ENCODE measurements at regions not wholly inside any gene's neighbourhood (a gene's known extent, or its start where the extent isn't known, plus 50 kb on each side); places are given as distances from the start of the nearest gene placed in this dataset.

DNA sequence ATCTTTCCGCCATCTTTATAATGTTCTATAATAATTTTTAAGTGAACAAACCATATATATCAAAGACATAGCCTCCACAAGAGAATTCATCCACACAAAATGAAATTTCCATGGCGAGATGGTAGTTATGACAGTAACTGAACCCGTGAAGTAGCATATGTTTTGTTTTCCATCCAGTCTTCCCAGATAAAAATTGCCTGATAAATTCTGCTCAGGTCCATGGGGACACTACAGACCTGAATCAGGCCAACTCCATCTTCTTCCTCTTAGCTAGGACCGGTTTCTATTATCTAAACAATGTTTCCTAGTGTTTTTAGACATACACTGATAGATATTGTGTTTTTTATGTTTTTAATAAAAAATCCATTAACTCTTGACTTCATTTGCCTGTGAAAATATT is 235.7 kb downstream of the PLK2 start:
- TF ChIP-seq, protein P1, sequence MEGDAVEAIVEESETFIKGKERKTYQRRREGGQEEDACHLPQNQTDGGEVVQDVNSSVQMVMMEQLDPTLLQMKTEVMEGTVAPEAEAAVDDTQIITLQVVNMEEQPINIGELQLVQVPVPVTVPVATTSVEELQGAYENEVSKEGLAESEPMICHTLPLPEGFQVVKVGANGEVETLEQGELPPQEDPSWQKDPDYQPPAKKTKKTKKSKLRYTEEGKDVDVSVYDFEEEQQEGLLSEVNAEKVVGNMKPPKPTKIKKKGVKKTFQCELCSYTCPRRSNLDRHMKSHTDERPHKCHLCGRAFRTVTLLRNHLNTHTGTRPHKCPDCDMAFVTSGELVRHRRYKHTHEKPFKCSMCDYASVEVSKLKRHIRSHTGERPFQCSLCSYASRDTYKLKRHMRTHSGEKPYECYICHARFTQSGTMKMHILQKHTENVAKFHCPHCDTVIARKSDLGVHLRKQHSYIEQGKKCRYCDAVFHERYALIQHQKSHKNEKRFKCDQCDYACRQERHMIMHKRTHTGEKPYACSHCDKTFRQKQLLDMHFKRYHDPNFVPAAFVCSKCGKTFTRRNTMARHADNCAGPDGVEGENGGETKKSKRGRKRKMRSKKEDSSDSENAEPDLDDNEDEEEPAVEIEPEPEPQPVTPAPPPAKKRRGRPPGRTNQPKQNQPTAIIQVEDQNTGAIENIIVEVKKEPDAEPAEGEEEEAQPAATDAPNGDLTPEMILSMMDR (IDR thresholded peaks at IDR 0.05), result no peak
- TF ChIP-seq POLR2A (IDR thresholded peaks at IDR 0.05), result no peak

Measured in breast epithelium (tissue), 3 donors.